Upper lobe of left lung (tissue), 4 donors: ENCODE measurements at regions not wholly inside any gene's neighbourhood (a gene's known extent, or its start where the extent isn't known, plus 50 kb on each side); places are given as distances from the start of the nearest gene placed in this dataset.
"Not testable (repeated sequence)": the region's sequence is repeated elsewhere in the genome, so short reads cannot be mapped to it uniquely, and the experiment has no call there.

Experiments used
- EP300 ChIP-seq, 4 donors: sonication (generic); formaldehyde crosslinking; IDR thresholded peaks; one replicate each; pipeline ENCODE4 v1.5.1; 2017; ENCODE audit warnings: antibody characterized with exemption in 4 of 4, control low read depth in 2 of 4
- POLR2A ChIP-seq, 4 donors: fragments of 450-650 bp; IDR thresholded peaks; one replicate each; pipeline ENCODE4 v1.5.1; 2016 to 2017; ENCODE audit warnings: antibody characterized with exemption in 4 of 4, mild to moderate bottlenecking in 2 of 4
- POLR2AphosphoS5 ChIP-seq, 2 donors: sonication (generic); formaldehyde crosslinking; IDR thresholded peaks; one replicate each; pipeline ENCODE4 v1.5.1; 2017; ENCODE audit warnings: antibody characterized with exemption in 2 of 2
- TF ChIP-seq, protein P1 (sequence below), 6 experiments: fragments of 450-650 bp in 4 of 6; fragments of 200-600 bp in 2 of 6; sonication (generic) in 2 of 6; IDR thresholded peaks; one replicate each; pipeline ENCODE4 v1.5.1; 2016 to 2019; ENCODE audit warnings: antibody characterized with exemption in 6 of 6

DNA sequence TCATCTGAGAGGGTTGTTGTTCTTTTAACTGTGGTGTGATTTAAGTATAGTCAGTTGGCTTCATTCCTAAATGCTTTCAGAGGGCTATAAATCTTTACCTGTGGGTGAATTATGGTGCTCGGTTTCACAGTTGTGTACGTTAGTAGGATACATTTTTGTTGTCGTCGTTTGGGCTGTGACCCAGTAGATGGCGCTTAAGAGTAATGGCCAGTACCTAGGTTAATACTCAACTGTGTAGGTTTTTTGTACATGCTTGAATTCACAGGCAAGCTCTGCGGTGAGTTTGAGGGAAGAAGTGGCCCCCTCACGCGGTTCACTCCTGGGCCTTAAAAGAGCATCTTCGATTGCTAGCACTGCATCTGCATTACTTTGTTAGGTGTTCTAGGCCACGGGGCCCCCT lies 571.7 kb upstream of the TGIF2LX start:
- TF ChIP-seq POLR2A, POLR2AphosphoS5, EP300 (IDR thresholded peaks at IDR 0.05): not testable (repeated sequence)
- TF ChIP-seq, protein P1, sequence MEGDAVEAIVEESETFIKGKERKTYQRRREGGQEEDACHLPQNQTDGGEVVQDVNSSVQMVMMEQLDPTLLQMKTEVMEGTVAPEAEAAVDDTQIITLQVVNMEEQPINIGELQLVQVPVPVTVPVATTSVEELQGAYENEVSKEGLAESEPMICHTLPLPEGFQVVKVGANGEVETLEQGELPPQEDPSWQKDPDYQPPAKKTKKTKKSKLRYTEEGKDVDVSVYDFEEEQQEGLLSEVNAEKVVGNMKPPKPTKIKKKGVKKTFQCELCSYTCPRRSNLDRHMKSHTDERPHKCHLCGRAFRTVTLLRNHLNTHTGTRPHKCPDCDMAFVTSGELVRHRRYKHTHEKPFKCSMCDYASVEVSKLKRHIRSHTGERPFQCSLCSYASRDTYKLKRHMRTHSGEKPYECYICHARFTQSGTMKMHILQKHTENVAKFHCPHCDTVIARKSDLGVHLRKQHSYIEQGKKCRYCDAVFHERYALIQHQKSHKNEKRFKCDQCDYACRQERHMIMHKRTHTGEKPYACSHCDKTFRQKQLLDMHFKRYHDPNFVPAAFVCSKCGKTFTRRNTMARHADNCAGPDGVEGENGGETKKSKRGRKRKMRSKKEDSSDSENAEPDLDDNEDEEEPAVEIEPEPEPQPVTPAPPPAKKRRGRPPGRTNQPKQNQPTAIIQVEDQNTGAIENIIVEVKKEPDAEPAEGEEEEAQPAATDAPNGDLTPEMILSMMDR (IDR thresholded peaks at IDR 0.05): not testable (repeated sequence)
